ENCODE measurements at regions not wholly inside any gene's neighbourhood (a gene's known extent, or its start where the extent isn't known, plus 50 kb on each side); places are given as distances from the start of the nearest gene placed in this dataset.
"Not testable (repeated sequence)": the region's sequence is repeated elsewhere in the genome, so short reads cannot be mapped to it uniquely, and the experiment has no call there.

DNA sequence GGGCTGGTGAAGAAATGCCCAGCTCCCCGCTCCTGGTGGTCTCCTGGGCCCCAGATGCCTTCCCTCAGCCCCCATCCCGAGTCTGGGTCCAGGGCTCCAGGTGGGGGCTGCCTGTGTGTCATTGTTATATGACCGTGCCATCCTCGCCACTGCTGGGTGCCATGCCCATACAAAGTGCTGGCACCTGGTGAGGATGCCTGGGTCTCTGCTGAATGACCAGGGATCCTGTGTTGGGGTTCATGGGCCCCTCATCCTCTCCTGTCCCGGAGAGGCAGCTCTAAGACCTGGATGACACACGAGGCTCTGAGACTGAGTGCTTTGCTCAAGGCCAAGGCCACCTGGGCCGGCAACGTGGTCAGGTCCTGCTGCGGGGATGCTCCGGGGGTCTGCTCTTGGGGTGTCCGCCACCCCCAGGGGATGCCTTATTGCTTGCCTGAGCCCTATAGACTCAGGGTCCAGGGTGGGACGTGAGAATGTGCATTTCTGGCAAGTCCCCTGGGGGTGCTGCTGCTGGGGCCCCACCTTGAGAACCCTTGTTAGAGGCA lies 206.9 kb downstream of the LAT start:
- not testable (repeated sequence) for TF ChIP-seq POLR2AphosphoS5, POLR2A (IDR thresholded peaks at IDR 0.05; ENCODE audit: low read depth, low read length)

Data from GM12892 (cell line).